GM23248 (cell line): ENCODE measurements at regions not wholly inside any gene's neighbourhood (a gene's known extent, or its start where the extent isn't known, plus 50 kb on each side); places are given as distances from the start of the nearest gene placed in this dataset.

ENCODE experiments used
- DNase-seq: peaks from one replicate; pipeline ENCODE4 v3.0.0-alpha.2; 2015
- H2AFZ ChIP-seq: fragments of 200-600 bp; sonication (generic); 2 replicates; pipeline ENCODE4 v1.6.1; 2016; ENCODE audit warnings: antibody characterized with exemption
- H3F3A ChIP-seq: fragments of 200-600 bp; sonication (generic); 2 replicates; pipeline ENCODE4 v1.6.1; 2016; ENCODE audit warnings: mild to moderate bottlenecking, antibody characterized with exemption, mixed run types; ENCODE audit not compliant: insufficient read depth
- H3K27ac ChIP-seq: fragments of 200-600 bp; sonication (generic); 2 replicates; pipeline ENCODE4 v1.5.1; 2016; ENCODE audit warnings: mild to moderate bottlenecking
- H3K27me3 ChIP-seq: fragments of 200-600 bp; sonication (generic); replicated peaks from 2 replicates; pipeline ENCODE4 v1.6.1; 2016; ENCODE audit warnings: mild to moderate bottlenecking; ENCODE audit not compliant: insufficient read depth
- H3K36me3 ChIP-seq: fragments of 200-600 bp; sonication (generic); 2 replicates; pipeline ENCODE4 v1.6.1; 2016; ENCODE audit warnings: low read depth, mild to moderate bottlenecking
- H3K4me1 ChIP-seq: fragments of 200-600 bp; sonication (generic); 2 replicates; pipeline ENCODE4 v1.6.1; 2016; ENCODE audit warnings: mild to moderate bottlenecking; ENCODE audit not compliant: insufficient read depth
- H3K4me2 ChIP-seq: fragments of 200-600 bp; sonication (generic); one replicate; pipeline ENCODE4 v1.6.1; 2016; ENCODE audit warnings: mild to moderate bottlenecking; ENCODE audit not compliant: unreplicated experiment
- H3K4me3 ChIP-seq: fragments of 200-600 bp; sonication (generic); 2 replicates; pipeline ENCODE4 v1.5.1; 2016; ENCODE audit warnings: mild to moderate bottlenecking
- H3K79me2 ChIP-seq: fragments of 200-600 bp; sonication (generic); 2 replicates; pipeline ENCODE4 v1.6.1; 2016; ENCODE audit warnings: mild to moderate bottlenecking; ENCODE audit not compliant: insufficient read depth
- H3K9ac ChIP-seq: fragments of 200-600 bp; sonication (generic); 2 replicates; pipeline ENCODE4 v1.6.1; 2016; ENCODE audit warnings: mild to moderate bottlenecking
- H3K9me2 ChIP-seq: fragments of 200-600 bp; sonication (generic); 2 replicates; pipeline ENCODE4 v1.6.1; 2016; ENCODE audit warnings: mixed run types, mild to moderate bottlenecking, moderate library complexity; ENCODE audit not compliant: insufficient read depth
- H3K9me3 ChIP-seq: fragments of 200-600 bp; sonication (generic); one replicate; pipeline ENCODE4 v1.6.1; 2017; ENCODE audit warnings: low read depth
- H4K20me1 ChIP-seq: fragments of 200-600 bp; sonication (generic); 2 replicates; pipeline ENCODE4 v1.6.0; 2016; ENCODE audit not compliant: insufficient read depth
- EZH2 ChIP-seq: fragments of 200-600 bp; sonication (generic); IDR thresholded peaks from 2 replicates; pipeline ENCODE4 v1.6.1; 2018; ENCODE audit warnings: antibody characterized with exemption, mild to moderate bottlenecking; ENCODE audit not compliant: insufficient read depth, poor library complexity, severe bottlenecking
- EZH2phosphoT487 ChIP-seq: fragments of 200-600 bp; sonication (generic); IDR thresholded peaks from 2 replicates; pipeline ENCODE4 v1.6.1; 2018; ENCODE audit warnings: antibody characterized with exemption, moderate library complexity, mild to moderate bottlenecking, low read depth; ENCODE audit not compliant: insufficient read depth
- WGBS, 2 experiments: methylation state at CpG; one replicate each; pipeline ENCODE4 v1.1.6; 2015 to 2017; ENCODE audit warnings: low lambda C conversion rate in 2 of 2, low coverage in 1 of 2; ENCODE audit errors: missing lambda C conversion rate in 2 of 2; 5-methylcytosine and 5-hydroxymethylcytosine counted together
- in situ Hi-C: fragments of 300-500 bp; cut with MboI; formaldehyde crosslinking; loops from 2 replicates; pipeline ENCODE4 v1.15.0; 2020

DNA sequence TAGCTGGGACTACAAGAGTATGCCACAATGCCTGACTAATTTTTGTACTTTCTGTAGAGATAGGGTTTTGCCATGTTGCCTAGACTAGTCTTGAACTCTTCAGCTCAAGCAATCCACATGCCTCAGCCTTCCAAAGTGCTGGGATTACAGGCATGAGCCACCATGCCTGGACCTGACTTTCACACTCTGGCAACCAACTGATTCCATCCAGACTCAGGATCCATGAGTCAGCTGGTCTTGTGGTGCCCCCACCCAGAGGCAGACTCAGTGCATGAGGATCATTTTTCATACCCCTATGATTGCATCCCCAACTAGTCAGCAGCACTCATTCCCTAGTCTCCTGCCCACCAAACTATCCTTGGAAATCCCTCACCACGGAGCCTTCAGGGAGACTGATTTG, 375.9 kb downstream of the ANXA1 start:
- H3F3A ChIP-seq = no peaks in the 10 kb centered on the region
- no peaks in the 10 kb centered on the region for H3K36me3 ChIP-seq
- no peaks in the 10 kb centered on the region for H4K20me1 ChIP-seq
- H3K4me1 ChIP-seq = no peaks in the 10 kb centered on the region
- in situ Hi-C loops = no loop called here
- no peak overlapping the region for H2AFZ ChIP-seq
- DNase-seq = no peak
- WGBS, 2 experiments = 0 to 5% methylated on average over 1 of the region's 1 CpG
- H3K27ac ChIP-seq = no peak overlapping the region
- TF ChIP-seq EZH2 (no peak), EZH2phosphoT487 (no peak)
- no peak overlapping the region for H3K4me3 ChIP-seq
- H3K9me3 ChIP-seq = no peaks in the 10 kb centered on the region
- no peak overlapping the region for H3K4me2 ChIP-seq
- no peaks in the 10 kb centered on the region for H3K27me3 ChIP-seq
- no peaks in the 10 kb centered on the region for H3K79me2 ChIP-seq
- H3K9me2 ChIP-seq = no peaks in the 10 kb centered on the region
- H3K9ac ChIP-seq = no peak overlapping the region

DNA sequence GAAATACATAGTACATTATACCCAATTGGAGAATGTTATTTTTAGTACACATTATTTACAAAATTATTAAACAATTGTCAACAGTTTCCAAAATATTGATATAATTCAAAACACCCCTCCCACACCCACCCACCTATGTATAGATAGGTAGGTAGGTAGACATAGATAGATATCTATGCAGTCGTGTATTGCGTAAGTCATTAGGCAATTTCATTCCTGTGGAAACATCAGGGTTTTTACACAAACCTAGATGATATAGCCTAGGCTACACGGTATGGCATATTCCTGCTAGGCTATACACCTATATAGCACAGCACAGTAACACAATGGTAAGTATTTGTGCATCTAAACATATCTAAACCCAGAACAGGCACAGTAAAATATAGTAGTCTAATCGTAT, 377.3 kb downstream of the ANXA1 start:
- Histone ChIP-seq H3K9me2 (no peaks in the 10 kb centered on the region), H3K4me3 (no peak overlapping the region), H3K9ac (no peak overlapping the region), H3K9me3 (no peaks in the 10 kb centered on the region), H3K27ac (no peak overlapping the region), H3K4me2 (no peak overlapping the region), H2AFZ (no peak overlapping the region), H3K27me3 (no peaks in the 10 kb centered on the region), H4K20me1 (no peaks in the 10 kb centered on the region), H3F3A (no peaks in the 10 kb centered on the region), H3K36me3 (no peaks in the 10 kb centered on the region), H3K4me1 (no peaks in the 10 kb centered on the region), H3K79me2 (no peaks in the 10 kb centered on the region)
- in situ Hi-C loops = no loop called here
- TF ChIP-seq EZH2phosphoT487 (no peak), EZH2 (no peak)
- DNase-seq = no peak
- 43 to 47% methylated on average over 4 of the region's 4 CpGs for WGBS, 2 experiments

DNA sequence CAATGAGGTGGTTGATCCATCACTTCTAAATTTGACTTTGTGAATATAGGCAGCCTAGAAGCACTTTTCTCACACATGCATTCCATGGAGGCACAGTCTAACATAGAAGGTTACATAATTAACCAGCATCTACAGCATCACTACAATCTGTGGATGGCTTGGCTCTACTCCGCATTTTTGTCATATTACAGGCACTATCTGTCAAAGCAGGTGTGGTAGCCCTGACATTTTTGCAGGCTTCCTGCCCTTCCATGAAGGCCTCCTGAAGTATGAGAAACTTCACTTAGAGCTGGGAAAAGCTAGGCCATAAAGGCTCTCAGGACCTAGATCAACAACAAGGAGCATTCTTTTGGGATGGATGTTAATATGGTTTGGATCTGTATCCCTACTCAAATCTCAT, 378.0 kb downstream of the ANXA1 start:
- Histone ChIP-seq H3K9ac (no peak overlapping the region), H2AFZ (no peak overlapping the region), H3K9me2 (no peaks in the 10 kb centered on the region), H3K9me3 (no peaks in the 10 kb centered on the region), H3K4me3 (no peak overlapping the region), H3K27ac (no peak overlapping the region), H3K4me2 (no peak overlapping the region), H3F3A (no peaks in the 10 kb centered on the region), H3K27me3 (no peaks in the 10 kb centered on the region), H3K79me2 (no peaks in the 10 kb centered on the region), H3K36me3 (no peaks in the 10 kb centered on the region), H3K4me1 (no peaks in the 10 kb centered on the region), H4K20me1 (no peaks in the 10 kb centered on the region)
- in situ Hi-C loops = no loop called here
- no peak for DNase-seq
- TF ChIP-seq EZH2phosphoT487 = no peak
- TF ChIP-seq EZH2 = no peak
- 32 to 36% methylated on average over 1 of the region's 1 CpG for WGBS, 2 experiments

DNA sequence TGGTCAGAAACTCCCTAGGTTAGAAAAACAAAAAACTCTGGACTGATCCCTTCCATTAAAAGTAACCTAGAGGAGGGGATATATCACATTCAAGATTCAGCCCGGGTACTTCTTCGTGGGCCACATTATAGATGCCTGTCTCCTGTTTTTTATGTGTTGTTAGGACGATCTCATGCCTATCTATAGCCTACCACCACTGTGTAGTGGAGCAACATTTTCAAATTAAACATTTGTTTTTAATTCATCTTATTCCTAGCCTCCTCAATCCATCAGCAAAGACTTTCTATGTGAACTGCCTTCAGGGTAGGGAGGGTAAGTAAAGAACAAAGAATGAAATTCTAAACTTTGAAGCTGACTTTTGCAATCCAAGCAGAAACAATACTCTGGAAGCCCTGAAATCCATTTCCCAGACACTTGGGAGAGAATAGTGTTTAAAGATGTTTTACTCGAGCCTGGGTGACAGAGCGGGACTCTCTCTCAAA, 379.4 kb downstream of the ANXA1 start:
- Histone ChIP-seq H3K9ac (no peak overlapping the region), H3K27ac (no peak overlapping the region), H3K36me3 (no peaks in the 10 kb centered on the region), H3K4me3 (no peak overlapping the region), H3K9me3 (no peaks in the 10 kb centered on the region), H3F3A (no peaks in the 10 kb centered on the region), H2AFZ (no peak overlapping the region), H3K27me3 (no peaks in the 10 kb centered on the region), H4K20me1 (no peaks in the 10 kb centered on the region), H3K4me1 (no peaks in the 10 kb centered on the region), H3K4me2 (no peak overlapping the region), H3K79me2 (no peaks in the 10 kb centered on the region), H3K9me2 (no peaks in the 10 kb centered on the region)
- in situ Hi-C loops = no loop called here
- no peak for DNase-seq
- 7 to 8% methylated on average over 5 of the region's 5 CpGs for WGBS, 2 experiments
- TF ChIP-seq EZH2 (no peak), EZH2phosphoT487 (no peak)

DNA sequence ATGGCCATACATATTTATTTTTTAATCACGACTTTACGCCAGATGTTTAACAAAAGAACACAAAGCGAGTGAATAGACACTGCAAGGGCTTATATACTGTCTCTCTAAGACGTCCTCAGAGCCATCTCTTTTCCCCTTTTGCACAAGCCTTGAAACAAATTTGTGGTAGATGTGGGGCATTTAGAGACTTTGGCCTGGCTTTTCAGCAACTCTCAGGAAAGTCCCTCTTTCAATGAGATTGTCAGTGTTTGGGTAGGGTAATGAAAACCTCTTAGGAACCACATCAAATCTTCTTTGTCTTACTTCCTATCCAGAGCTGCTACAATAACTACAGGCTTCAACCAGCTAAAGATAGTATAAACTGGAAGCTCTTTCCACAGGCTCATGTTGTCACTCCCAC, 380.0 kb downstream of the ANXA1 start:
- TF ChIP-seq EZH2 (no peak), EZH2phosphoT487 (no peak)
- Histone ChIP-seq H3K36me3 (no peaks in the 10 kb centered on the region), H3K9ac (no peak overlapping the region), H3K27ac (no peak overlapping the region), H4K20me1 (no peaks in the 10 kb centered on the region), H3K27me3 (no peaks in the 10 kb centered on the region), H3K4me3 (no peak overlapping the region), H3F3A (no peaks in the 10 kb centered on the region), H2AFZ (no peak overlapping the region), H3K9me3 (no peaks in the 10 kb centered on the region), H3K79me2 (no peaks in the 10 kb centered on the region), H3K9me2 (no peaks in the 10 kb centered on the region), H3K4me2 (no peak overlapping the region), H3K4me1 (no peaks in the 10 kb centered on the region)
- DNase-seq = no peak
- 4 to 8% methylated on average over 4 of the region's 4 CpGs for WGBS, 2 experiments
- in situ Hi-C loops = no loop called here
